OCI-LY1 (cell line): ENCODE measurements at regions not wholly inside any gene's neighbourhood (a gene's known extent, or its start where the extent isn't known, plus 50 kb on each side); places are given as distances from the start of the nearest gene placed in this dataset.

Experiments
- H2AFZ ChIP-seq: fragments of 200-600 bp; sonication (generic), shearing (Covaris generic); 2 replicates; pipeline ENCODE4 v1.6.0; 2014; ENCODE audit warnings: antibody characterized with exemption, mild to moderate bottlenecking, low read length
- H3F3A ChIP-seq: fragments of 200-600 bp; sonication (generic), shearing (Covaris generic); 2 replicates; pipeline ENCODE4 v1.6.0; 2014; ENCODE audit warnings: mild to moderate bottlenecking, antibody characterized with exemption, low read length, moderate library complexity; ENCODE audit not compliant: insufficient read depth
- H3K27ac ChIP-seq: fragments of 200-600 bp; sonication (generic); 2 replicates; pipeline ENCODE4 v1.5.1; 2014; ENCODE audit warnings: low read length, mixed run types, mild to moderate bottlenecking, low read depth; ENCODE audit not compliant: poor library complexity, severe bottlenecking
- H3K27me3 ChIP-seq: fragments of 200-600 bp; sonication (generic); 2 replicates; pipeline ENCODE4 v1.6.0; 2014; ENCODE audit warnings: antibody characterized with exemption, mild to moderate bottlenecking, low read length, moderate library complexity; ENCODE audit not compliant: insufficient read depth
- H3K36me3 ChIP-seq: fragments of 200-600 bp; sonication (generic); 2 replicates; pipeline ENCODE4 v1.6.1; 2014; ENCODE audit warnings: mild to moderate bottlenecking, antibody characterized with exemption, low read length, moderate library complexity, mixed read lengths; ENCODE audit not compliant: insufficient read depth
- H3K4me1 ChIP-seq: fragments of 200-600 bp; sonication (generic); 2 replicates; pipeline ENCODE4 v1.5.1; 2014; ENCODE audit warnings: mild to moderate bottlenecking, low read length, moderate library complexity; ENCODE audit not compliant: insufficient read depth, severe bottlenecking
- H3K4me2 ChIP-seq: fragments of 200-600 bp; sonication (generic), shearing (Covaris generic); 2 replicates; pipeline ENCODE4 v1.6.1; 2014; ENCODE audit warnings: low read length
- H3K4me3 ChIP-seq: fragments of 200-600 bp; sonication (generic); 2 replicates; pipeline ENCODE4 v1.5.1; 2014; ENCODE audit warnings: low read length, low read depth, mild to moderate bottlenecking, mixed read lengths; ENCODE audit not compliant: poor library complexity, severe bottlenecking
- H3K79me2 ChIP-seq: fragments of 200-600 bp; shearing (Covaris generic); 2 replicates; pipeline ENCODE4 v1.6.1; 2016; ENCODE audit warnings: mixed run types, low read length, mixed read lengths; ENCODE audit not compliant: insufficient read depth
- H3K9ac ChIP-seq: fragments of 200-600 bp; sonication (generic), shearing (Covaris generic); 2 replicates; pipeline ENCODE4 v1.6.1; 2014; ENCODE audit warnings: mild to moderate bottlenecking, low read length, mixed read lengths
- H3K9me2 ChIP-seq: fragments of 200-600 bp; sonication (generic), shearing (Covaris generic); 2 replicates; pipeline ENCODE4 v1.6.1; 2014; ENCODE audit warnings: low read depth, mild to moderate bottlenecking, low read length, mixed read lengths
- H3K9me3 ChIP-seq: fragments of 200-600 bp; shearing (Covaris generic); 2 replicates; pipeline ENCODE4 v1.6.1; 2014; ENCODE audit warnings: low read length, mixed read lengths
- H4K20me1 ChIP-seq: fragments of 200-600 bp; sonication (generic), shearing (Covaris generic); 2 replicates; pipeline ENCODE4 v1.6.0; 2016; ENCODE audit warnings: mild to moderate bottlenecking, low read length; ENCODE audit not compliant: insufficient read depth
- CTCF ChIP-seq: fragments of 200-600 bp; sonication (generic), shearing (Covaris generic); IDR thresholded peaks from 2 replicates; pipeline ENCODE4 v1.5.1; 2017; ENCODE audit warnings: mild to moderate bottlenecking, antibody characterized with exemption, low read length, moderate library complexity, mixed read lengths
- EZH2 ChIP-seq: fragments of 200-600 bp; sonication (generic), shearing (Covaris generic); IDR thresholded peaks from 2 replicates; pipeline ENCODE4 v1.8.0; 2017; ENCODE audit warnings: borderline replicate concordance, mixed run types, mild to moderate bottlenecking, antibody characterized with exemption, low read length, moderate library complexity, mixed read lengths

- Histone ChIP-seq H3K4me2 (no peak overlapping the region), H3K36me3 (no peaks in the 10 kb centered on the region), H3K4me3 (no peak overlapping the region), H3K9ac (no peak overlapping the region), H3F3A (no peaks in the 10 kb centered on the region), H3K9me2 (no peaks in the 10 kb centered on the region), H3K9me3 (no peaks in the 10 kb centered on the region), H3K27ac (no peak overlapping the region), H3K27me3 (no peaks in the 10 kb centered on the region), H4K20me1 (no peaks in the 10 kb centered on the region), H3K79me2 (no peaks in the 10 kb centered on the region), H3K4me1 (no peaks in the 10 kb centered on the region), H2AFZ (no peak overlapping the region)
- TF ChIP-seq CTCF (no peak), EZH2 (no peak)
Measured at GRCh38 chr17:77824102-77824779, 134.3 kb upstream of the TNRC6C start.

GRCh38 chr17:77824780-77825280 is 133.7 kb upstream of the TNRC6C start:
- Histone ChIP-seq H3F3A (no peaks in the 10 kb centered on the region), H3K4me3 (no peak overlapping the region), H3K4me2 (no peak overlapping the region), H3K79me2 (no peaks in the 10 kb centered on the region), H4K20me1 (no peaks in the 10 kb centered on the region), H2AFZ (no peak overlapping the region), H3K4me1 (no peaks in the 10 kb centered on the region), H3K9me2 (no peaks in the 10 kb centered on the region), H3K9me3 (no peaks in the 10 kb centered on the region), H3K27ac (no peak overlapping the region), H3K36me3 (no peaks in the 10 kb centered on the region), H3K27me3 (no peaks in the 10 kb centered on the region), H3K9ac (no peak overlapping the region)
- TF ChIP-seq EZH2 (no peak), CTCF (no peak)

GRCh38 chr17:77825621-77826020 is 132.9 kb upstream of the TNRC6C start:
- Histone ChIP-seq H3K27ac (no peak overlapping the region), H3K9me2 (no peaks in the 10 kb centered on the region), H3K4me2 (no peak overlapping the region), H2AFZ (no peak overlapping the region), H3F3A (no peaks in the 10 kb centered on the region), H3K9me3 (no peaks in the 10 kb centered on the region), H3K9ac (no peak overlapping the region), H3K36me3 (no peaks in the 10 kb centered on the region), H3K27me3 (no peaks in the 10 kb centered on the region), H4K20me1 (no peaks in the 10 kb centered on the region), H3K79me2 (no peaks in the 10 kb centered on the region), H3K4me1 (no peaks in the 10 kb centered on the region), H3K4me3 (no peak overlapping the region)
- TF ChIP-seq EZH2, result no peak
- no peak for TF ChIP-seq CTCF
